HG03139 (cell line): ENCODE measurements at regions not wholly inside any gene's neighbourhood (a gene's known extent, or its start where the extent isn't known, plus 50 kb on each side); places are given as distances from the start of the nearest gene placed in this dataset.
"Not testable (repeated sequence)": the region's sequence is repeated elsewhere in the genome, so short reads cannot be mapped to it uniquely, and the experiment has no call there.

Experiments used
- ATAC-seq: cut with Tn5 transposase; IDR thresholded peaks from one replicate; pipeline ENCODE4 v1.9.1; 2021; ENCODE audit not compliant: unreplicated experiment

- ATAC-seq: no peak
Measured at GRCh38 chr22:49359076-49359475, 468.6 kb downstream of the BRD1 start.

- ATAC-seq: no peak
Measured at GRCh38 chr22:49357661-49358440, 469.8 kb downstream of the BRD1 start.

GRCh38 chr22:49356428-49356827, 471.2 kb downstream of the BRD1 start:
- ATAC-seq: no peak

GRCh38 chr22:49355211-49355920, 472.3 kb downstream of the BRD1 start:
- ATAC-seq: no peak

- ATAC-seq: no peak
Measured at GRCh38 chr22:49354516-49355210, 473.0 kb downstream of the BRD1 start.

GRCh38 chr22:49353235-49353634, 474.4 kb downstream of the BRD1 start:
- ATAC-seq: no peak

GRCh38 chr22:49352361-49353169, 475.1 kb downstream of the BRD1 start:
- no peak for ATAC-seq

- no peak for ATAC-seq
Measured at GRCh38 chr22:49351761-49352227, 475.9 kb downstream of the BRD1 start.

GRCh38 chr22:49350441-49351121, 477.1 kb downstream of the BRD1 start:
- no peak for ATAC-seq

GRCh38 chr22:49349841-49350381, 477.8 kb downstream of the BRD1 start:
- no peak for ATAC-seq

- ATAC-seq: no peak
Measured at GRCh38 chr22:49349181-49349835, 478.4 kb downstream of the BRD1 start.

- no peak for ATAC-seq
Measured at GRCh38 chr22:49348631-49349030, 479.0 kb downstream of the BRD1 start.

GRCh38 chr22:49347376-49347775, 480.3 kb downstream of the BRD1 start:
- no peak for ATAC-seq

GRCh38 chr22:49345896-49346295, 481.8 kb downstream of the BRD1 start:
- no peak for ATAC-seq

GRCh38 chr22:49344656-49345055, 483.0 kb downstream of the BRD1 start:
- ATAC-seq: no peak

GRCh38 chr22:49344161-49344560, 483.5 kb downstream of the BRD1 start:
- no peak for ATAC-seq

GRCh38 chr22:49340406-49340805, 487.3 kb downstream of the BRD1 start:
- ATAC-seq: no peak

- ATAC-seq: not testable (repeated sequence)
Measured at GRCh38 chr22:49336483-49336882, 491.2 kb downstream of the BRD1 start.

GRCh38 chr22:49334976-49335375, 492.7 kb downstream of the BRD1 start:
- ATAC-seq: no peak

- ATAC-seq: no peak
Measured at GRCh38 chr22:49334449-49334789, 493.3 kb downstream of the BRD1 start.
